Retinal pigment epithelial cell (primary cell): ENCODE measurements at regions not wholly inside any gene's neighbourhood (a gene's known extent, or its start where the extent isn't known, plus 50 kb on each side); places are given as distances from the start of the nearest gene placed in this dataset.

Experiments
- DNase-seq: peaks from one replicate; pipeline ENCODE4 v3.0.0-alpha.2; 2010; ENCODE audit warnings: low read depth
- H3K4me3 ChIP-seq: 2 replicates; pipeline ENCODE4 v1.5.1; 2011; ENCODE audit warnings: mild to moderate bottlenecking, low read length, control low read depth, moderate library complexity
- TF ChIP-seq, protein P1 (sequence below): conservative IDR thresholded peaks from 2 replicates; pipeline ENCODE4 v1.5.1; 2011; ENCODE audit warnings: low read depth, low read length, control low read depth, inconsistent platforms

DNA sequence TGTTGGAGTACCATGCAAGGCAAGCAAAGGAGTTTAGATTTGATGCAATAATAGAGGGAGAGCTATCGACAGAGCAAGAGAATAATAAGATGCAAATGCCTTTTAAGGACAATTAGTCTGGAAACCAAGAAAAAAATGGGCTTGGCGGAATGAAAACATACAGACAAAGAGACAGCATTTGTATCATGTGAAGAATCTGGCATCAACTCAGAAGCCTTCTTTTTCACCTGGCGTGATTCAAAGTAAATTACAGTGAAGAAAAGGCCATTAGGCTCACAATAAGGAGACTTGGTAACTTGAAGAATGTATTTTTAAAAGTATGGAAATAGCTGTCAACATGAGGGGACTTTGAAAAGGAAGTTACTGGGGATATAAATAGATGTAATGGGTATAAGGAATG is 521.2 kb upstream of the GOLIM4 start:
- TF ChIP-seq, protein P1, sequence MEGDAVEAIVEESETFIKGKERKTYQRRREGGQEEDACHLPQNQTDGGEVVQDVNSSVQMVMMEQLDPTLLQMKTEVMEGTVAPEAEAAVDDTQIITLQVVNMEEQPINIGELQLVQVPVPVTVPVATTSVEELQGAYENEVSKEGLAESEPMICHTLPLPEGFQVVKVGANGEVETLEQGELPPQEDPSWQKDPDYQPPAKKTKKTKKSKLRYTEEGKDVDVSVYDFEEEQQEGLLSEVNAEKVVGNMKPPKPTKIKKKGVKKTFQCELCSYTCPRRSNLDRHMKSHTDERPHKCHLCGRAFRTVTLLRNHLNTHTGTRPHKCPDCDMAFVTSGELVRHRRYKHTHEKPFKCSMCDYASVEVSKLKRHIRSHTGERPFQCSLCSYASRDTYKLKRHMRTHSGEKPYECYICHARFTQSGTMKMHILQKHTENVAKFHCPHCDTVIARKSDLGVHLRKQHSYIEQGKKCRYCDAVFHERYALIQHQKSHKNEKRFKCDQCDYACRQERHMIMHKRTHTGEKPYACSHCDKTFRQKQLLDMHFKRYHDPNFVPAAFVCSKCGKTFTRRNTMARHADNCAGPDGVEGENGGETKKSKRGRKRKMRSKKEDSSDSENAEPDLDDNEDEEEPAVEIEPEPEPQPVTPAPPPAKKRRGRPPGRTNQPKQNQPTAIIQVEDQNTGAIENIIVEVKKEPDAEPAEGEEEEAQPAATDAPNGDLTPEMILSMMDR: no peak
- H3K4me3 ChIP-seq: no peak overlapping the region
- DNase-seq: no peak

DNA sequence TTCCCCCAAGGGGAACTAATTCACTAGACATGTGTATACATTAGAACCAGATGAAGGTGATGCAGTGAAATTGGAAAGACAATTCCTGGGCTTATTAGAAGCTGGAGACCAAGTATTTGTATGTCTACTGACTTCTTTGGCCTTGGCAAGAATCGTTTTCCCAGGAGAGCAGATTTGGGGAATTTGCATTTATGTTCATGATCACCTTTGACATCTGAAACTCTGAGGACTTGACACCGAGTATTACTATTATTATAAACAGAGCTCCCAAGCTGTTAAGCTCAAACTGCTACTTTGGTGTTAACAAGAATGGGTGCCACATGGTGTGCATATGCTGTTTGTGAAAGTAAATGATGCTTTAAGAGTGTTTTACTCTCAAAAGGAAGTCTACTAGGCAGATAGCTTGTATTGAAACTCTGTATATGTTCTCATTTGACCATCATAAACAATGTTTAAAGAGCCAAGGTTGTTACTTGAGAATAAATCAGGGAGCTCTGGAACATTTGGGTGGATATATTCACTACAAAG is 519.8 kb upstream of the GOLIM4 start:
- TF ChIP-seq, protein P1: no peak
- no peak for DNase-seq
- no peak overlapping the region for H3K4me3 ChIP-seq

DNA sequence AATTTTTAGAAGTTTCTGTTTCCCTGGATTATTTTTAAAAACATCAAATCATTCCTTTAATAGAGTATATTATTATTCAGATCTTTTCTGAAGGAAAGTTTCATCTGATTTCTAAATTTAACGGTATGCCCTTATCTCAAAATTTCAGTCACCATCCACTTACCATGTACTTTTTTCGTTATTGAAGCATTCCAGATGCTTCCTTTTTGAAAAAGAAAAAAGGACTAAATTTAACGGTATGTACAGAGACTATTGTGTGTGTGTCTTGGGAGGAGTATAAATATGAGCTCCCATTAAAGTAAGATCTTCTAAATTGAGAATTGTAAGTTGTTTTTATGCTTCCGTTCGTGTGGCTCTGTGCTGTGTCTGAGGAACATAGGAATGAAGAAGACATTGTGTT is 517.4 kb upstream of the GOLIM4 start:
- TF ChIP-seq, protein P1: no peak
- DNase-seq: no peak
- H3K4me3 ChIP-seq: no peak overlapping the region

DNA sequence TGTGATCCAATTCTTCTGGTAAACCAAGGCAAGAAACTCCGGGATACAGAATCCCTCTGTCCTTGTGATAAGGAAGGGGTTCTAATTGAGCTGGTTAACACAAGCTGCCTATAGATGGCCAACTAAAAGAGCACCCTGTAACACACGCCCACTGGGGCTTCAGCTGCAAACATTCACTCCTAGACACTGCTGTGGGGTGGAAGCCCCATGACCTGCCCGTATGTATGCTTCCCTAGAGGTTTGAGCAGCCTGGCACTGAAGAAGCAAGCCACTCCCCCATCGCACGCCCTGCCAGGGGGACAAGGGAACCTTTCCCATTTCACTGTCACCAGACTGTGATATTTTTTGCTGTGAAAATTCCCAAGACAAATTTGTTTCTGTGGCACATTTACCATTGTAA is 516.9 kb upstream of the GOLIM4 start:
- TF ChIP-seq, protein P1: no peak
- no peak overlapping the region for H3K4me3 ChIP-seq
- DNase-seq: no peak

DNA sequence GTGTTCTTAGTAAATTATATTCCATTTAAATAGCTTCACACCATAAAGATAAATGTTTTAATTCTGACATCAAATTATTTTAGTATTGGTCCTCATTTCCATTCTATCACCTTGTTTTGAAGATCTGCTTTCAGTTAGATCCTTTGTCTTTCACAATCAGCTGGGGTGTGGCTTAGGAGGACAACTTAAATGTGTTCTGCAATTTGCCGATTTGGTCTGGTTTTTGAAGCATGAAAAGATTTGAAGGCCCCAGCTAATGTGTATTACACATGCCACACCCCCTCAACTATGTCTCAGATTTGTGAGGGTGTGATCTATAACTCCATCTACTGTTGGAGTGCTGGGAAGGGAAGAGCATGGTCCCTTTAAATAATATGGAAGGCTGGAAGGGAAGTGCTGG is 516.1 kb upstream of the GOLIM4 start:
- TF ChIP-seq, protein P1: no peak
- no peak overlapping the region for H3K4me3 ChIP-seq
- DNase-seq: no peak

DNA sequence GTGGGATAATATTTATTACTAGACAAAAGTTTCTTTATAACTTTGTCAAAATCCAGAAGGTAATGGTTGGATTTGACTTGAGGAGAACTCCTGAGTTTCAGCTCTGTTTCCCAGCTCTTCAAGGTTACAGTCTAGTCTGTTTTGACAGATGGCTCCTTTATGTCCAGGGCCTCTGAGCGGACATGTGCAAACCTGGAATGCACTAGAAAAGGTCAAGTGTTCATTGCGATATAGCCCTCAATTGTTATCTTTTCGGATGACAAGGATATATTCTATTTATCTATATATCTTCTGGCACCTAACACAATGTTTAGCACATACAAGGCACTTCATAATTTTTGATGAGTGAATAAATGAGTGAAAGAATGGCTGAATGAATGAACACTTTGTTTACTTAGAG is 513.2 kb upstream of the GOLIM4 start:
- TF ChIP-seq, protein P1: no peak
- no peak overlapping the region for H3K4me3 ChIP-seq
- no peak for DNase-seq

DNA sequence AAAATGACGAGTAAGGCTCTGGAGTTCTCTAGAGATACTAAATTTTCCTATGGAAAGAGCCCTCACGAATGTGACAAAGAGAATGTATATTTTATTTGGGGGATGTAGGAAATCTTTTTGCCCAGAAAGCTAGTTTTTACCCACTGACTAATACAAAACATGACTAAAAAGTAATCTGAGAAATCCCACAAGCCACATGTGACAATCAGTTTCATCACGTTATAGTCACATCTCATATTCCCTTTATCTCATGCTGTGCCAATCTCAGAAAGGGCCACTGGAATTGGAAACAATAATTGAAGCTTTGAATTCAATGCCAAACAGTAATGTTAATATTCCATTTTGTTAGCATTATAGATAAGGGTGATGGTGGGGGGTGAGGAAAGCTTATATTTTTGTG is 509.0 kb upstream of the GOLIM4 start:
- DNase-seq: no peak
- H3K4me3 ChIP-seq: no peak overlapping the region
- TF ChIP-seq, protein P1: no peak
